GM23338 (cell line): ENCODE measurements at regions not wholly inside any gene's neighbourhood (a gene's known extent, or its start where the extent isn't known, plus 50 kb on each side); places are given as distances from the start of the nearest gene placed in this dataset.

ENCODE experiments used
- ATAC-seq: fragments of 200-7000 bp; cut with Tn5 transposase; 3 replicates; pipeline ENCODE4 v1.9.1; 2020
- DNase-seq: peaks from one replicate; pipeline ENCODE4 v3.0.0-alpha.2; 2015; ENCODE audit warnings: low spot score
- H2AFZ ChIP-seq: fragments of 200-600 bp; sonication (generic); 2 replicates; pipeline ENCODE4 v1.8.0; 2016; ENCODE audit warnings: antibody characterized with exemption, mild to moderate bottlenecking, moderate library complexity
- H3F3A ChIP-seq: fragments of 200-600 bp; sonication (generic); replicated peaks from 2 replicates; pipeline ENCODE4 v1.8.0; 2017; ENCODE audit warnings: antibody characterized with exemption, mixed run types, low read depth
- H3K27ac ChIP-seq: fragments of 200-600 bp; sonication (generic); 2 replicates; pipeline ENCODE4 v1.6.1; 2016; ENCODE audit warnings: low read depth
- H3K27me3 ChIP-seq: fragments of 200-600 bp; sonication (generic); 2 replicates; pipeline ENCODE4 v1.8.0; 2016; ENCODE audit warnings: mild to moderate bottlenecking, mixed run types, moderate library complexity; ENCODE audit not compliant: insufficient read depth
- H3K36me3 ChIP-seq: fragments of 200-600 bp; sonication (generic); 2 replicates; pipeline ENCODE4 v1.8.0; 2016; ENCODE audit warnings: mild to moderate bottlenecking; ENCODE audit not compliant: insufficient read depth
- H3K4me1 ChIP-seq: fragments of 200-600 bp; sonication (generic); 2 replicates; pipeline ENCODE4 v1.8.0; 2016; ENCODE audit warnings: mild to moderate bottlenecking, moderate library complexity; ENCODE audit not compliant: insufficient read depth
- H3K4me2 ChIP-seq: fragments of 200-600 bp; sonication (generic); 2 replicates; pipeline ENCODE4 v1.7.1; 2017; ENCODE audit warnings: mixed run types
- H3K4me3 ChIP-seq: fragments of 200-600 bp; sonication (generic); 2 replicates; pipeline ENCODE4 v1.6.1; 2016; ENCODE audit warnings: mixed run types
- H3K79me2 ChIP-seq: fragments of 200-600 bp; sonication (generic); replicated peaks from 2 replicates; pipeline ENCODE4 v1.8.0; 2017; ENCODE audit warnings: mild to moderate bottlenecking; ENCODE audit not compliant: insufficient read depth
- H3K9me2 ChIP-seq: fragments of 200-600 bp; sonication (generic); 2 replicates; pipeline ENCODE4 v1.8.0; 2017; ENCODE audit not compliant: insufficient read depth
- H4K20me1 ChIP-seq: fragments of 200-600 bp; sonication (generic); replicated peaks from 2 replicates; pipeline ENCODE4 v1.8.0; 2017; ENCODE audit warnings: mild to moderate bottlenecking; ENCODE audit not compliant: insufficient read depth
- H3K27ac Mint-ChIP-seq: 2 replicates; pipeline ENCODE4 v1.8.0; 2020; ENCODE audit warnings: inconsistent platforms, mild to moderate bottlenecking, moderate library complexity, mixed read lengths
- H3K27me3 Mint-ChIP-seq: 3 replicates; pipeline ENCODE4 v1.8.0; 2022; ENCODE audit warnings: low read depth, mild to moderate bottlenecking, moderate library complexity, mixed read lengths, inconsistent platforms; ENCODE audit not compliant: insufficient read depth, poor library complexity
- H3K36me3 Mint-ChIP-seq: 3 replicates; pipeline ENCODE4 v1.8.0; 2021; ENCODE audit warnings: low read depth, mild to moderate bottlenecking, inconsistent platforms, moderate library complexity, mixed read lengths
- H3K4me1 Mint-ChIP-seq: 3 replicates; pipeline ENCODE4 v1.8.0; 2020; ENCODE audit warnings: mild to moderate bottlenecking, inconsistent platforms, mixed read lengths
- H3K4me3 Mint-ChIP-seq: 3 replicates; pipeline ENCODE4 v1.8.0; 2021; ENCODE audit warnings: moderate library complexity, mild to moderate bottlenecking, inconsistent platforms, mixed read lengths
- H3K9me3 Mint-ChIP-seq: 3 replicates; pipeline ENCODE4 v1.8.0; 2020; ENCODE audit warnings: moderate library complexity, mild to moderate bottlenecking, inconsistent platforms, mixed read lengths
- CREB1 ChIP-seq: fragments of 250-450 bp; sonication (Bioruptor Pico); IDR thresholded peaks from 2 replicates; pipeline ENCODE4 v1.5.0; 2020; ENCODE audit warnings: low read depth, mild to moderate bottlenecking, moderate library complexity
- EZH2 ChIP-seq: fragments of 200-600 bp; sonication (generic); IDR thresholded peaks from one replicate; pipeline ENCODE4 v1.8.0; 2017; ENCODE audit warnings: antibody characterized with exemption, mild to moderate bottlenecking, low read depth; ENCODE audit not compliant: unreplicated experiment
- EZH2phosphoT487 ChIP-seq: fragments of 200-600 bp; sonication (generic); IDR thresholded peaks from one replicate; pipeline ENCODE4 v1.8.1; 2018; ENCODE audit warnings: antibody characterized with exemption; ENCODE audit not compliant: unreplicated experiment
- JUNB ChIP-seq: IDR thresholded peaks from one replicate; pipeline ENCODE4 v1.6.1; 2016; ENCODE audit warnings: antibody characterized with exemption; ENCODE audit not compliant: unreplicated experiment
- NANOG ChIP-seq: IDR thresholded peaks from 2 replicates; pipeline ENCODE4 v1.6.1; 2016; ENCODE audit warnings: antibody characterized with exemption, borderline replicate concordance
- POLR2AphosphoS5 ChIP-seq: IDR thresholded peaks from 2 replicates; pipeline ENCODE4 v1.6.1; 2016; ENCODE audit warnings: antibody characterized with exemption, low read depth
- STAT1 ChIP-seq: IDR thresholded peaks from one replicate; pipeline ENCODE4 v1.6.1; 2016; ENCODE audit warnings: antibody characterized with exemption; ENCODE audit not compliant: unreplicated experiment
- ZNF114 ChIP-seq: fragments of 250-450 bp; sonication (Bioruptor Pico); IDR thresholded peaks from 2 replicates; pipeline ENCODE4 v1.5.0; 2020; ENCODE audit warnings: mild to moderate bottlenecking, moderate library complexity
- ZNF331 ChIP-seq: fragments of 250-450 bp; sonication (Bioruptor Pico); IDR thresholded peaks from 2 replicates; pipeline ENCODE4 v1.5.0; 2020; ENCODE audit warnings: low read depth, mild to moderate bottlenecking, moderate library complexity
- TF ChIP-seq, protein P1 (sequence below): IDR thresholded peaks from 2 replicates; pipeline ENCODE4 v1.6.1; 2016; ENCODE audit warnings: antibody characterized with exemption
- TF ChIP-seq, protein P2 (sequence below): IDR thresholded peaks from one replicate; pipeline ENCODE4 v1.6.1; 2018; ENCODE audit warnings: antibody characterized with exemption; ENCODE audit not compliant: unreplicated experiment
- TF ChIP-seq, protein P3 (sequence below), 2 experiments: fragments of 200-600 bp in 1 of 2; sonication (generic) in 1 of 2; conservative IDR thresholded peaks; 2 replicates each; pipeline versions ENCODE4 v1.5.1 to v1.6.1; 2016 to 2017; ENCODE audit warnings: antibody characterized with exemption in 2 of 2, low read depth in 2 of 2, mild to moderate bottlenecking in 2 of 2, moderate library complexity in 1 of 2

DNA sequence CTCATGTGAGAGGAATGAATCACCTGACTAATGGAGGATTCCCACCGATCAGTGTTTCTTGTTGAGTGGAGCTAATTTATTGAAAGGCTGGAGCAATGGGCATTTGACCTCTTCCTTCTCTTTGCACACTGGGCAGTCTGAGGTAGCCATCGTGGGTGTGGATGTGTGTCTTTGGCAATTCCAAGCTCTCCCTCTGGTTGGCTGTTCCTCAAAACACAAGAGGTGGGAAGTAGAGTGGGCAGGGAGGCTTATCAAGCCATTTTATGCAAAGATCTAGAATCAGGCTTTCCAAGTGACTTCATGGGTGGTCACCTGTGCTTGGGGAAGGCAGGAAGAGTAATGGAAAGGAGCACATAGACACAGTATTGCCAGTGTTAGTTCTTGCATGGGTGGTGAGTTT lies 154.8 kb downstream of the INSIG2 start (continued):
- TF ChIP-seq POLR2AphosphoS5 = no peak
- no peak for TF ChIP-seq STAT1

DNA sequence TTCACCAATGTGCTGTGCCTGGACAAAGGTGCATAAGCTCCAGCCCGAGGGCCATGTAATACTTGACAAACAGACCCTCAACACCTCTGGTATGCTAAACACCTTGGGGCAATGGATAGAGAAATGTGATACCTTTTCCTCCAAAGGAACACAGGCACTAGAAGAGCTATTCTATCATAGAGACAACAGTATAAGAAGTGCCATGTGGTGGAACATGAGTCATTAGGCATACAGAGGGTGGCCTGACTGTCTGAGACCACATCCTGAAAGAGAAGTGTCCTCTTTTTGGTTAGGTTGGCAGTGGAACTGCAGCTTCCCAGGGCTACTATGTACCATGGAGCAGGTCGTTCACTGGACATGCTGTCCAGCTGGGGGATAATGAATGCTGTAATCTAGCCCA lies 153.9 kb downstream of the INSIG2 start:
- ATAC-seq = no peak
- Histone ChIP-seq H3K27me3 (no peaks in the 10 kb centered on the region), H3K4me2 (no peak overlapping the region), H3K36me3 (no peaks in the 10 kb centered on the region), H3K79me2 (no peaks in the 10 kb centered on the region), H3K4me3 (no peak overlapping the region), H2AFZ (no peak overlapping the region), H3K27ac (no peak overlapping the region), H3K9me2 (peaks cover 6% of the 10 kb centered on the region; the same call in 1 of the 2 replicates), H3F3A (no peaks in the 10 kb centered on the region), H3K4me1 (no peaks in the 10 kb centered on the region), H4K20me1 (no peaks in the 10 kb centered on the region)
- Mint-ChIP-seq H3K4me3 (no peak overlapping the region), H3K27me3 (peaks cover 7% of the 10 kb centered on the region), H3K36me3 (no peaks in the 10 kb centered on the region; the same call in 2 of the 3 replicates), H3K4me1 (no peaks in the 10 kb centered on the region), H3K27ac (no peak overlapping the region), H3K9me3 (peaks cover 9% of the 10 kb centered on the region; the same call in 2 of the 3 replicates)
- TF ChIP-seq ZNF331 = no peak
- no peak for TF ChIP-seq EZH2
- no peak for TF ChIP-seq ZNF114 (CRISPR knock-in tag)
- TF ChIP-seq, protein P1, sequence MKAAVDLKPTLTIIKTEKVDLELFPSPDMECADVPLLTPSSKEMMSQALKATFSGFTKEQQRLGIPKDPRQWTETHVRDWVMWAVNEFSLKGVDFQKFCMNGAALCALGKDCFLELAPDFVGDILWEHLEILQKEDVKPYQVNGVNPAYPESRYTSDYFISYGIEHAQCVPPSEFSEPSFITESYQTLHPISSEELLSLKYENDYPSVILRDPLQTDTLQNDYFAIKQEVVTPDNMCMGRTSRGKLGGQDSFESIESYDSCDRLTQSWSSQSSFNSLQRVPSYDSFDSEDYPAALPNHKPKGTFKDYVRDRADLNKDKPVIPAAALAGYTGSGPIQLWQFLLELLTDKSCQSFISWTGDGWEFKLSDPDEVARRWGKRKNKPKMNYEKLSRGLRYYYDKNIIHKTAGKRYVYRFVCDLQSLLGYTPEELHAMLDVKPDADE = no peak
- TF ChIP-seq, protein P2, sequence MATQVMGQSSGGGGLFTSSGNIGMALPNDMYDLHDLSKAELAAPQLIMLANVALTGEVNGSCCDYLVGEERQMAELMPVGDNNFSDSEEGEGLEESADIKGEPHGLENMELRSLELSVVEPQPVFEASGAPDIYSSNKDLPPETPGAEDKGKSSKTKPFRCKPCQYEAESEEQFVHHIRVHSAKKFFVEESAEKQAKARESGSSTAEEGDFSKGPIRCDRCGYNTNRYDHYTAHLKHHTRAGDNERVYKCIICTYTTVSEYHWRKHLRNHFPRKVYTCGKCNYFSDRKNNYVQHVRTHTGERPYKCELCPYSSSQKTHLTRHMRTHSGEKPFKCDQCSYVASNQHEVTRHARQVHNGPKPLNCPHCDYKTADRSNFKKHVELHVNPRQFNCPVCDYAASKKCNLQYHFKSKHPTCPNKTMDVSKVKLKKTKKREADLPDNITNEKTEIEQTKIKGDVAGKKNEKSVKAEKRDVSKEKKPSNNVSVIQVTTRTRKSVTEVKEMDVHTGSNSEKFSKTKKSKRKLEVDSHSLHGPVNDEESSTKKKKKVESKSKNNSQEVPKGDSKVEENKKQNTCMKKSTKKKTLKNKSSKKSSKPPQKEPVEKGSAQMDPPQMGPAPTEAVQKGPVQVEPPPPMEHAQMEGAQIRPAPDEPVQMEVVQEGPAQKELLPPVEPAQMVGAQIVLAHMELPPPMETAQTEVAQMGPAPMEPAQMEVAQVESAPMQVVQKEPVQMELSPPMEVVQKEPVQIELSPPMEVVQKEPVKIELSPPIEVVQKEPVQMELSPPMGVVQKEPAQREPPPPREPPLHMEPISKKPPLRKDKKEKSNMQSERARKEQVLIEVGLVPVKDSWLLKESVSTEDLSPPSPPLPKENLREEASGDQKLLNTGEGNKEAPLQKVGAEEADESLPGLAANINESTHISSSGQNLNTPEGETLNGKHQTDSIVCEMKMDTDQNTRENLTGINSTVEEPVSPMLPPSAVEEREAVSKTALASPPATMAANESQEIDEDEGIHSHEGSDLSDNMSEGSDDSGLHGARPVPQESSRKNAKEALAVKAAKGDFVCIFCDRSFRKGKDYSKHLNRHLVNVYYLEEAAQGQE = no peak
- no peak for TF ChIP-seq NANOG
- TF ChIP-seq, protein P3, sequence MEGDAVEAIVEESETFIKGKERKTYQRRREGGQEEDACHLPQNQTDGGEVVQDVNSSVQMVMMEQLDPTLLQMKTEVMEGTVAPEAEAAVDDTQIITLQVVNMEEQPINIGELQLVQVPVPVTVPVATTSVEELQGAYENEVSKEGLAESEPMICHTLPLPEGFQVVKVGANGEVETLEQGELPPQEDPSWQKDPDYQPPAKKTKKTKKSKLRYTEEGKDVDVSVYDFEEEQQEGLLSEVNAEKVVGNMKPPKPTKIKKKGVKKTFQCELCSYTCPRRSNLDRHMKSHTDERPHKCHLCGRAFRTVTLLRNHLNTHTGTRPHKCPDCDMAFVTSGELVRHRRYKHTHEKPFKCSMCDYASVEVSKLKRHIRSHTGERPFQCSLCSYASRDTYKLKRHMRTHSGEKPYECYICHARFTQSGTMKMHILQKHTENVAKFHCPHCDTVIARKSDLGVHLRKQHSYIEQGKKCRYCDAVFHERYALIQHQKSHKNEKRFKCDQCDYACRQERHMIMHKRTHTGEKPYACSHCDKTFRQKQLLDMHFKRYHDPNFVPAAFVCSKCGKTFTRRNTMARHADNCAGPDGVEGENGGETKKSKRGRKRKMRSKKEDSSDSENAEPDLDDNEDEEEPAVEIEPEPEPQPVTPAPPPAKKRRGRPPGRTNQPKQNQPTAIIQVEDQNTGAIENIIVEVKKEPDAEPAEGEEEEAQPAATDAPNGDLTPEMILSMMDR (conservative IDR thresholded peaks at IDR 0.05; ENCODE audit: low read depth in 2 of 2) = no peak
- no peak for TF ChIP-seq STAT1
- no peak for TF ChIP-seq EZH2phosphoT487
- TF ChIP-seq CREB1 (CRISPR knock-in tag) = no peak
- TF ChIP-seq JUNB = no peak
- no peak for DNase-seq
